ENCODE measurements at regions not wholly inside any gene's neighbourhood (a gene's known extent, or its start where the extent isn't known, plus 50 kb on each side); places are given as distances from the start of the nearest gene placed in this dataset.

DNA sequence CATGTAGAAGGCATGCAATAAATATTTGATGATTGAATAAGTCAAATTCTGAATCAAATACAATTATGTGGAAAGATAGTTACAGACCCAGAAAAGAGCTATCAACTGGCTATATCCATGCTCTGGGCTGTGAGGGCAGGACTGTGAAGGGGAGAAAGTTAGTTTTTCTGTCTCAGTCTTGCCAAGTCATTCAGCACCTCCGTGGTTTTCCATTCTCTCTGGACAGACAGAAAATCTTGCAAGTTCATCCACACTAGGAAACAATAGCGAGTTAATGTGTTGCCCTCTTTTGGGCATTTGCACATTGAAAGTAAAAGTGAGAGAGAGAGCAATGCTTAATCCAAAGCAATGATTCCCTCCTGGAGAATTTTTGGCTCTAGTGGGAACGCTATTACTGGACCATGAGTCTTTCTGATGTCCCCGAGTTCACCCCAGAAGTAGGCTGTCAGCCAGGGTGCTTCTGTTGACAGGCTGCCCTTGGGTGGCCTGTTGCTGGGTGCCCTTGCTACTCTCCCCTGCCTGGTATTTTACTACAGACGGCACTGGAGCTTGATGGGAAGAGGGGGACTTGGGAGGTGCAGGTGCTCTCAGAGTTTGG lies 238.3 kb downstream of the LOXHD1 start:
- TF ChIP-seq POLR2A (IDR thresholded peaks at IDR 0.05; ENCODE audit: low read length) (no peak), GATA1 (IDR thresholded peaks at IDR 0.05; ENCODE audit: low read depth, low read length) (no peak)

Measured in erythroblast (primary cell).